SK-N-SH treated with all-trans-retinoic acid at 6 μM for 48 hours (cell line): ENCODE measurements at regions not wholly inside any gene's neighbourhood (a gene's known extent, or its start where the extent isn't known, plus 50 kb on each side); places are given as distances from the start of the nearest gene placed in this dataset.

ENCODE experiments used
- ATAC-seq: fragments of 200-7000 bp; cut with Tn5 transposase; 3 replicates; pipeline ENCODE4 v1.9.1; 2020; ENCODE audit warnings: mild to moderate bottlenecking, moderate library complexity
- ARNTL ChIP-seq: fragments of 450-650 bp; formaldehyde crosslinking; IDR thresholded peaks from 2 replicates; pipeline ENCODE4 v1.5.0; 2020; ENCODE audit warnings: low read depth, mild to moderate bottlenecking, moderate library complexity, borderline replicate concordance
- BACH2 ChIP-seq: fragments of 250-450 bp; sonication (Bioruptor Pico); IDR thresholded peaks from 2 replicates; pipeline ENCODE4 v1.9.0; 2021; ENCODE audit warnings: mild to moderate bottlenecking, borderline replicate concordance
- CREB5 ChIP-seq: fragments of 250-450 bp; sonication (Bioruptor Pico); IDR thresholded peaks from 2 replicates; pipeline ENCODE4 v1.5.1; 2020; ENCODE audit warnings: low read depth, mild to moderate bottlenecking, moderate library complexity
- CSDC2 ChIP-seq: fragments of 250-450 bp; sonication (Bioruptor Pico); IDR thresholded peaks from 2 replicates; pipeline ENCODE4 v1.5.0; 2020; ENCODE audit warnings: mild to moderate bottlenecking, moderate library complexity
- ESRRG ChIP-seq: fragments of 250-450 bp; sonication (Bioruptor Pico); IDR thresholded peaks from 2 replicates; pipeline ENCODE4 v1.6.1; 2021; ENCODE audit warnings: mild to moderate bottlenecking
- GLIS3 ChIP-seq: fragments of 250-450 bp; sonication (Bioruptor Pico); IDR thresholded peaks from 2 replicates; pipeline ENCODE4 v1.5.0; 2020; ENCODE audit warnings: mild to moderate bottlenecking, moderate library complexity
- ISL1 ChIP-seq: fragments of 250-450 bp; sonication (Bioruptor Pico); IDR thresholded peaks from 2 replicates; pipeline ENCODE4 v2.1.2; 2022; ENCODE audit warnings: mild to moderate bottlenecking, moderate library complexity
- OSR1 ChIP-seq: fragments of 250-450 bp; sonication (Bioruptor Pico); IDR thresholded peaks from 2 replicates; pipeline ENCODE4 v1.8.0; 2022; ENCODE audit warnings: moderate library complexity, mild to moderate bottlenecking, inconsistent platforms
- PPARA ChIP-seq: fragments of 250-450 bp; sonication (Bioruptor Pico); IDR thresholded peaks from 2 replicates; pipeline ENCODE4 v1.5.0; 2020; ENCODE audit warnings: mild to moderate bottlenecking, borderline replicate concordance
- RARB ChIP-seq: fragments of 250-450 bp; sonication (Bioruptor Pico); IDR thresholded peaks from 2 replicates; pipeline ENCODE4 v1.8.0; 2021; ENCODE audit warnings: mild to moderate bottlenecking, moderate library complexity
- SNAI2 ChIP-seq: fragments of 250-450 bp; sonication (Bioruptor Pico); IDR thresholded peaks from 2 replicates; pipeline ENCODE4 v1.5.0; 2020; ENCODE audit warnings: mild to moderate bottlenecking, moderate library complexity
- TCF4 ChIP-seq: fragments of 250-450 bp; sonication (Bioruptor Pico); IDR thresholded peaks from 2 replicates; pipeline ENCODE4 v1.8.0; 2021; ENCODE audit warnings: mild to moderate bottlenecking, moderate library complexity, borderline replicate concordance
- TSHZ2 ChIP-seq: fragments of 250-450 bp; sonication (Bioruptor Pico); IDR thresholded peaks from 2 replicates; pipeline ENCODE4 v1.5.0; 2020; ENCODE audit warnings: mild to moderate bottlenecking, moderate library complexity
- ZFP3 ChIP-seq: fragments of 250-450 bp; sonication (Bioruptor Pico); IDR thresholded peaks from 2 replicates; pipeline ENCODE4 v1.5.0; 2020; ENCODE audit warnings: mild to moderate bottlenecking, moderate library complexity
- ZFP30 ChIP-seq: fragments of 450-650 bp; formaldehyde crosslinking; IDR thresholded peaks from 2 replicates; pipeline ENCODE4 v1.5.0; 2022; ENCODE audit warnings: mild to moderate bottlenecking, moderate library complexity
- ZNF565 ChIP-seq: fragments of 450-650 bp; formaldehyde crosslinking; conservative IDR thresholded peaks from 2 replicates; pipeline ENCODE4 v1.5.0; 2020; ENCODE audit warnings: low read depth, mild to moderate bottlenecking, moderate library complexity
- ZNF70 ChIP-seq: fragments of 450-650 bp; formaldehyde crosslinking; IDR thresholded peaks from 2 replicates; pipeline ENCODE4 v1.5.0; 2020; ENCODE audit warnings: mild to moderate bottlenecking, moderate library complexity
- ZNF8 ChIP-seq: fragments of 450-650 bp; formaldehyde crosslinking; IDR thresholded peaks from 2 replicates; pipeline ENCODE4 v1.5.0; 2020; ENCODE audit warnings: mild to moderate bottlenecking, moderate library complexity
- TF ChIP-seq, protein P1 (sequence below): fragments of 250-450 bp; sonication (Bioruptor Pico); IDR thresholded peaks from 2 replicates; pipeline ENCODE4 v1.8.0; 2020; ENCODE audit warnings: mild to moderate bottlenecking, moderate library complexity, borderline replicate concordance
- TF ChIP-seq, protein P2 (sequence below): fragments of 250-450 bp; sonication (Bioruptor Pico); IDR thresholded peaks from 2 replicates; pipeline ENCODE4 v1.8.0; 2021; ENCODE audit warnings: low read depth, mild to moderate bottlenecking, moderate library complexity, borderline replicate concordance
- TF ChIP-seq, protein P3 (sequence below): fragments of 250-450 bp; sonication (Bioruptor Pico); IDR thresholded peaks from 2 replicates; pipeline ENCODE4 v1.5.1; 2021; ENCODE audit warnings: mild to moderate bottlenecking, moderate library complexity

- TF ChIP-seq GLIS3 (no peak), CREB5 (CRISPR knock-in tag) (no peak), ISL1 (no peak), BACH2 (CRISPR knock-in tag) (no peak), ARNTL (CRISPR knock-in tag) (no peak), ZFP30 (CRISPR knock-in tag) (no peak), ZFP3 (CRISPR knock-in tag) (no peak), PPARA (CRISPR knock-in tag) (no peak), ZNF70 (CRISPR knock-in tag) (no peak), ESRRG (no peak), RARB (no peak), TSHZ2 (CRISPR knock-in tag) (no peak), OSR1 (CRISPR knock-in tag) (no peak), SNAI2 (no peak), ZNF8 (CRISPR knock-in tag) (no peak)
- TF ChIP-seq, protein P1, sequence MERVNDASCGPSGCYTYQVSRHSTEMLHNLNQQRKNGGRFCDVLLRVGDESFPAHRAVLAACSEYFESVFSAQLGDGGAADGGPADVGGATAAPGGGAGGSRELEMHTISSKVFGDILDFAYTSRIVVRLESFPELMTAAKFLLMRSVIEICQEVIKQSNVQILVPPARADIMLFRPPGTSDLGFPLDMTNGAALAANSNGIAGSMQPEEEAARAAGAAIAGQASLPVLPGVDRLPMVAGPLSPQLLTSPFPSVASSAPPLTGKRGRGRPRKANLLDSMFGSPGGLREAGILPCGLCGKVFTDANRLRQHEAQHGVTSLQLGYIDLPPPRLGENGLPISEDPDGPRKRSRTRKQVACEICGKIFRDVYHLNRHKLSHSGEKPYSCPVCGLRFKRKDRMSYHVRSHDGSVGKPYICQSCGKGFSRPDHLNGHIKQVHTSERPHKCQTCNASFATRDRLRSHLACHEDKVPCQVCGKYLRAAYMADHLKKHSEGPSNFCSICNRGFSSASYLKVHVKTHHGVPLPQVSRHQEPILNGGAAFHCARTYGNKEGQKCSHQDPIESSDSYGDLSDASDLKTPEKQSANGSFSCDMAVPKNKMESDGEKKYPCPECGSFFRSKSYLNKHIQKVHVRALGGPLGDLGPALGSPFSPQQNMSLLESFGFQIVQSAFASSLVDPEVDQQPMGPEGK (CRISPR knock-in tag): no peak
- TF ChIP-seq, protein P2, sequence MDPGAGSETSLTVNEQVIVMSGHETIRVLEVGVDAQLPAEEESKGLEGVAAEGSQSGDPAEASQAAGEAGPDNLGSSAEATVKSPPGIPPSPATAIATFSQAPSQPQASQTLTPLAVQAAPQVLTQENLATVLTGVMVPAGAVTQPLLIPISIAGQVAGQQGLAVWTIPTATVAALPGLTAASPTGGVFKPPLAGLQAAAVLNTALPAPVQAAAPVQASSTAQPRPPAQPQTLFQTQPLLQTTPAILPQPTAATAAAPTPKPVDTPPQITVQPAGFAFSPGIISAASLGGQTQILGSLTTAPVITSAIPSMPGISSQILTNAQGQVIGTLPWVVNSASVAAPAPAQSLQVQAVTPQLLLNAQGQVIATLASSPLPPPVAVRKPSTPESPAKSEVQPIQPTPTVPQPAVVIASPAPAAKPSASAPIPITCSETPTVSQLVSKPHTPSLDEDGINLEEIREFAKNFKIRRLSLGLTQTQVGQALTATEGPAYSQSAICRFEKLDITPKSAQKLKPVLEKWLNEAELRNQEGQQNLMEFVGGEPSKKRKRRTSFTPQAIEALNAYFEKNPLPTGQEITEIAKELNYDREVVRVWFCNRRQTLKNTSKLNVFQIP (CRISPR knock-in tag): no peak
These were observed 57.5 kb upstream of the ATL2 start for GRCh38 chr2:38434595-38434994.

DNA sequence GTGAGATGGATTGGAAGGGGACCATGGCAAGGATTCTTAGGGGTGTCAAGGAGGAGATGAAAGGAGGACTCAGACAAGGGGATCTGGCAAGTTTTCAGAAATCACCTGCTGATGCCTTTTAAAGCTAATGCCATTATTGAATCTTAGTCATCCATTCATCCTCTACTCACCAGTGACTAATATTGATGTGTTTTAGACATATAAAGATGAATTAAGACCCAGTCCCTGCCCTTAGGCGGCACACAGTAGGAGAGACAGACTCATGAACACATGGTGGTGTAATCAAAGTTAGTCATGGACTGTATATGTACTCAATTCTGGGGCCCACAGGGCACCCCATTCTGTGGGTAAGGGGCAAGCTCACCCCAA is 56.5 kb upstream of the ATL2 start:
- TF ChIP-seq ISL1 (peak; percentile 31; the same call in 1 of the 2 replicates), ESRRG (no peak)
- ATAC-seq: no peak

More at GRCh38 chr2:38434595-38434994, 57.5 kb upstream of the ATL2 start:
- no peak for ATAC-seq

DNA sequence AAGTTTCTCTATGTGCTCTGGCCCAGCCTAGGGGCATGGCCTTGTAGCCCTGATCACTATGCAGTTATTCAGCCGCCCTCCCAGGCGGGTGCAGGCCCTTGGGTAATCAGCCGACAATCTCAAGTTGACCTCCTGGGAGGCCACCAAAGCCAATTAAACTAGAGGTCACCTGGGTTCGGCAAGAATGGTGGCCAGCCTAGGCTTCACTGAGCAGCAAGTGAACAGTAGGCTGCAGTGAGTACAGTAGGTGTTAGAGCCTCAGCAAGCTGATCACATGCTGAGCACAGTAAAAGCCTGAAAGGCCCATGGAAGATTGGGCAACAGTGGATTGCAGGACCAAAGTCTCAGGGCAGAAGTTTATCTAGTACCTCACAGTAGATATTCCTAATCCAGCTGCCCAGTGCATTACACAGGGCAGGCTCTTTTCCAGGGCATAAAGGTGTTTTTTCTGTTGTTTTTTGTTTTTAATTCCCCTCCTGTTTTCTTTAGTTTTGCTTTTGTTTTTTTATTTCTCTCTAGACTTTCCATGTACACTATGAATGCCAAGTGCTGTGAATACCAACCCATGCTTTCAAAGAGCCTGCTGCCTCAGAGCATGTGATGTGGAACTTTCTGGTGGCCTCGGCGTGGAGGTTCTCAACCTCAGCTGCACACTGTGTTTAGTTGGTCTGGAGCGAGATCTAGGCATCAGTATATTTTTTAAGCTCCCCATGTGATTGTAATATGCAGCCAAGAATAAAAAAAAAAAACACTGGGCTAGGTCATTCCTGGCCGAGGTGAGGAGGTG is 55.9 kb upstream of the ATL2 start:
- no peak for ATAC-seq
- TF ChIP-seq ZNF70 (CRISPR knock-in tag): no peak
- no peak for TF ChIP-seq ZFP3 (CRISPR knock-in tag)
- TF ChIP-seq, protein P1 (CRISPR knock-in tag): no peak
- no peak for TF ChIP-seq ARNTL (CRISPR knock-in tag)
- TF ChIP-seq ZNF8 (CRISPR knock-in tag): no peak
- no peak for TF ChIP-seq SNAI2
- TF ChIP-seq ZNF565 (CRISPR knock-in tag): no peak
- no peak for TF ChIP-seq CSDC2 (CRISPR knock-in tag)
- TF ChIP-seq ZFP30 (CRISPR knock-in tag): no peak
- no peak for TF ChIP-seq GLIS3
- TF ChIP-seq, protein P3, sequence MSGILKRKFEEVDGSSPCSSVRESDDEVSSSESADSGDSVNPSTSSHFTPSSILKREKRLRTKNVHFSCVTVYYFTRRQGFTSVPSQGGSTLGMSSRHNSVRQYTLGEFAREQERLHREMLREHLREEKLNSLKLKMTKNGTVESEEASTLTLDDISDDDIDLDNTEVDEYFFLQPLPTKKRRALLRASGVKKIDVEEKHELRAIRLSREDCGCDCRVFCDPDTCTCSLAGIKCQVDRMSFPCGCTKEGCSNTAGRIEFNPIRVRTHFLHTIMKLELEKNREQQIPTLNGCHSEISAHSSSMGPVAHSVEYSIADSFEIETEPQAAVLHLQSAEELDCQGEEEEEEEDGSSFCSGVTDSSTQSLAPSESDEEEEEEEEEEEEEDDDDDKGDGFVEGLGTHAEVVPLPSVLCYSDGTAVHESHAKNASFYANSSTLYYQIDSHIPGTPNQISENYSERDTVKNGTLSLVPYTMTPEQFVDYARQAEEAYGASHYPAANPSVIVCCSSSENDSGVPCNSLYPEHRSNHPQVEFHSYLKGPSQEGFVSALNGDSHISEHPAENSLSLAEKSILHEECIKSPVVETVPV (CRISPR knock-in tag): no peak
- no peak for TF ChIP-seq CREB5 (CRISPR knock-in tag)
- TF ChIP-seq PPARA (CRISPR knock-in tag): no peak
- no peak for TF ChIP-seq TCF4 (CRISPR knock-in tag)
- no peak for TF ChIP-seq TSHZ2 (CRISPR knock-in tag)
- TF ChIP-seq RARB: no peak
